GM21390 (cell line): ENCODE measurements at regions not wholly inside any gene's neighbourhood (a gene's known extent, or its start where the extent isn't known, plus 50 kb on each side); places are given as distances from the start of the nearest gene placed in this dataset.
"Not testable (repeated sequence)": the region's sequence is repeated elsewhere in the genome, so short reads cannot be mapped to it uniquely, and the experiment has no call there.

Experiments
- ATAC-seq: cut with Tn5 transposase; IDR thresholded peaks from one replicate; pipeline ENCODE4 v1.9.1; 2021; ENCODE audit not compliant: unreplicated experiment

- no peak for ATAC-seq
Measured at GRCh38 chr4:174183259-174183658, 100.2 kb downstream of the FBXO8 start.

DNA sequence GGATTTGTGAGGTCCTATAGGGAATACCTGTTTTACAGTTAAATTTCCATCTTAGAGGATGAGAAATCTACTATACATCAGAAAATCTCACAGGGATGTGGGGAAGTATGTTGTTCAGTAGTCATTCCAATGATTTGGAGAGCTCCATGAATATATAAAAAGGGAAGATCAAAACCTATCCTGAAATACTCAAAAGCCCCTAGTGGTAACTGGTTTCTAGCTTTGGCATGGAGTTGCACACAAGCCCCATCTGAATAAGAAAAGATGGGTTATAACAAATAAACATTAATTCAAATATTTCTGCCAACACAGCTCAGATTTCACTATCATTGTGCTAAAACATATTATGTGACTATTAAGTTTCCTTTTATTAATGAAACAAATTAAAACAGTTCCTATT, 101.6 kb downstream of the FBXO8 start:
- ATAC-seq = no peak

DNA sequence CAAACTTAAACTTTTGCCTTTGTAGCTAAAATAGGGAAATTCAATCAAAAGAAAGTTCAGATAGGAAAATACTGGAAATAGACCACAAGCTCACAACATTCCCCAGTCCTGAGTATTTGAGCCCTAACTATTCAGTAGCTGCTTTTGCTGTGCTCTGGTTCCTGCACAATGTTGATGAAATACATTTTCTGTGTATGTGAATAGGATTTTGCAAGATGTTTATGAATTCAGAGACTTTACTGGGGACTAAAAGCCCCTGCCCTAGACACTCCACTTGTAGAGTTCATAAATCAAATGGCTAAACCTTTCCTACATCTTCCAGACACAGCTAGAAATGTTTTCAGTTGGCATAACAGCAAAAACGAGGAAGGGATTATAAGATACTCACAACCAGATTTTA, 105.9 kb downstream of the FBXO8 start:
- ATAC-seq = no peak

- not testable (repeated sequence) for ATAC-seq
Measured at GRCh38 chr4:174175836-174176235, 107.6 kb downstream of the FBXO8 start.

DNA sequence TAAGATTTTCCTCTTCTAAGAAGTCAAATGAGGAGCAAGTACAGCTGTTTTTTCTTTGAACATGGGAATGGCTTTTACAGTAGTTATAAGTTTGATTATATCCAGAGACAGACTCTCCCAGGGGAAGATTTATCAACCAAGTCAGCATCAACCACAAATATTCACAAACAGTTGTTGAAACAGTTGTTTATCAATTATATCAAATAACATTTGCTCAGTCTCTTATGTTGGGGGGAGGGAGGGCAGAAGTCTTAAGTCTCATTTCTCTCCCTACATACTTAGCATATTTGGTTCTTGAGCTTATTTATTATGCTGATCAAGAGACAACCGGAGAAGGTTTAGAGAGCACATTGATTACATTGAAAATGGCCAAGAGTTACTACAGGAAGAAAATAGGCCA, 110.1 kb downstream of the FBXO8 start:
- no peak for ATAC-seq

GRCh38 chr4:174172274-174172673, 111.2 kb downstream of the FBXO8 start:
- no peak for ATAC-seq

GRCh38 chr4:174170906-174171305, 112.6 kb downstream of the FBXO8 start:
- no peak for ATAC-seq

- ATAC-seq = no peak
Measured at GRCh38 chr4:174170091-174170490, 113.4 kb downstream of the FBXO8 start.

DNA sequence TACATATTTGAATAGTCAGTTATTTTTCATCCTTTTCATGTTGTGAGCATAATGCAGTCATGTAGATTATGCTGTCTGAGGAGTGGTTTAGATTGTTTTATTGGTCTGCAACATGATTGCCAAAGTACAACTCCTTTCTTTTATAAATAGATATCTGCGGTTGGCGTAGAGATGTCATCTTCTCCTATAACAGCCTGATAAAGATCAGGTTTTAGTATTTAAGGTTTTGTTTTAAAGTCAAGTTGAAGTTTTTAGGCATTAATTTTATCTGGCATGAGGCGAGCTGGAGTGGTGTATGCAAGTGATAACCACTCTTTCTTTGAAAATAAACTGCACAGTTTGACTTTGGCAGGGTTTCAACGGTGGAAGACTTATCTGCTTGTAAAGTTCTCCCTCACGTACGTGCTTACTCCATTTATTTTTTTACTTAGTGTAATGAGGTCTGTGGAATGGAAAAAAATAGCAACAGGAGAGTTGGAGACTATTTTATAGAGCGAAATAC, 126.3 kb downstream of the FBXO8 start:
- no peak for ATAC-seq

- peak; percentile 86 for ATAC-seq
Measured at GRCh38 chr4:174156239-174156826, 127.1 kb downstream of the FBXO8 start.

DNA sequence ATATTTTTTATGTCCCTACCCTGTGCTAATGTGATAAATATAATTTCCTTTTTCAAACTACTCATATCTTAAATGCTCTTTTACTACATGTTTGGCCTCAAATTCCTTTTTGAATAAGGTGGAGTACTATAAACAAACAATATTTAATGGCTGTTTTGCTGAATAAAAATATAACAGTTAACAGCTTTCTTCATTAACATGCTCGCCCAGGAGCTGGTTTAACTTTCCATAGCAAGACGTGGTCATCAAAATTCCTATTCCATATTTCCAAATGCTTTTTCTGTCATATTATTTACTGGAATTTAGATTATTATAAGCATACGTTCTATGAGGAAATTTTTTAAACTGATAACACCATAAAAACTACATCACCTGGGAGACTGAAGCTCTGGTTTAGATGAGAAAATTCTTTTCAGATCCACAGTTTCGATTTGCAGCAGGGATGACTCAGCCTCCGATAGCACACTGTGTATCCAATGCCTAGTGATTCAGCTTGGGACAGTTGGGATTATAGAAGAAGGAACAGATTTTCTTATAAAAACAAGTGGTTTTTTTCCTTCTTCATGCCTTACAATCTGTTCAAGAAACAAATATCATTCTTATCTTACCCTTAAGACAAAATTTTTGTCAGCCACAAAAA, 129.1 kb downstream of the FBXO8 start:
- no peak for ATAC-seq

GRCh38 chr4:174152717-174153466, 130.6 kb downstream of the FBXO8 start:
- ATAC-seq = no peak

DNA sequence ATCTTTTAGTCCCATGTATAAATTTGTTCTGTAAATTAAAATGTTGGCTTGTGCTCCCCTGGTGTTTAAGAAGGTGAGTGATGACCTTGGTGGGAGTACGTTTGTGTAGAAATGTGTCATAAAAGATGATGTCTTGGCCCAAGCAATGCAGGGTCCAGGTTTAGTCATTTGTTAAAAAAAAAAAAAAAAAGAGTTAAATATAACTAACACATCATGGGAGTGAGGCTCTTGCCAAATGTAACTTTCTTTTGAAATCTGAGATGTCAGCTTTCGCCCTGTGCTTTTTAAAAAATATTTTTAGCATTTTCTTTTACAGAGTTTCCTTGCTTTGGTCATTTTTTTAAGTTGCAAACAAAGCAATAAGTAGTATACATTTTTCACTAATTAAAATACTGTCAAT, 135.6 kb downstream of the FBXO8 start:
- no peak for ATAC-seq

- no peak for ATAC-seq
Measured at GRCh38 chr4:174144106-174144505, 139.4 kb downstream of the FBXO8 start.

DNA sequence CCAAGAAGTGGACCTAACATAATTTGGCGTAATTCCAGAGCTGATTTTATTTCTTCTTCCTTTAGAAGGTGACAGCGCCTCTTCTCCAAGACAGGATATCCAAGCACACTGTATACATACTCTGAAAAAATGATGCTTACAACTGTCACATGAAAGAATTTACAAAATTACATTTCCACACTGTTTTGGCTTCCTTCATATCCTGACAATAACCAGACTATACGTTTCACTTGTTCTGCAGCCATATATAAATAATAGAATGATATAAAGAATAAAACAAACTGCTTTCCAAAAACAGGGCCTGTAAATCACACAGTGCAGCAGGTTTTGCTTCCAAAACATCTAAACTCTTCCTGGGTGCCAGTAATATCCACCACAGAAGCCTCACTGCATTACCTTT, 141.6 kb downstream of the FBXO8 start:
- no peak for ATAC-seq

- no peak for ATAC-seq
Measured at GRCh38 chr4:174138616-174139015, 144.9 kb downstream of the FBXO8 start.

DNA sequence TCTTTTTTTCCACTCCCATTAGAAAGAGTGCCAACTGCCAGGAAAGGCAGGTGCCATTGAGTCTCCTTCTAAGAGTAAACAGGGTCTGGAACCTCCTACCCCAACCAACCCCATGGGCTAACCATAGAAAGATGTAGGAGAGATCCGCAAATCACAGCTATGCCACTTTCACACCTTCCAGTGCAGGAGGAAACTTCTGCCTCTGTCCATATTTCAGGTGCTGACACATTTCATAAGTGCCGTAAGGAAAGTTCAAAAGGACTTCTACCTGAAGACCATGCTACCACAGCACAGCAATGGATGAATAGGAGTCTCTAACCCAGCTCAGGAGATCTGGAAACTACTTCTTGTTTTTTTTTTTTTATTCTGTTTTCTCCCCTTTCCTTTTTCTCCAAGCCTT, 145.8 kb downstream of the FBXO8 start:
- no peak for ATAC-seq

DNA sequence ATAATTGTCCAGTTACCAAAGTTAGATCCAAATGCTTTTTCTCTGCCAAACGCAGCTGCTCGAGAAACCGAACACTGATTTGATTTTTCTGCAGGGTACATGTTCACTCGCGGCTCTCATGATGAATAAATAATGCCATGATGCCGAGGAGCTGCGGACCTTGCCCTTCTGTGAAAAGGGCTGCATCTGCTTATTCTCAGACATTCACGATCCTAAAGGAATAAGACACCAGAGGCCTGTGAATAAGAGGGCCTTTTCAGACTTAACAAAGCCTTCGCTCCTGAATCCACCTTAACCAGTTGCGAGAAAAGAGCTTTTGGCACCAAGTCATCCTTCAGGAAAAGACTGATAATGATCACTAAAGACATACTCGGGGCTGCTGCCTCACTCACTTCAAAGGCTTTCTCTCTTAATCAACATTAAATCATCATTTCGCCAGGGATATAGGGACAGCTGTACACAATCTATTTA, 147.5 kb downstream of the FBXO8 start:
- no peak for ATAC-seq

DNA sequence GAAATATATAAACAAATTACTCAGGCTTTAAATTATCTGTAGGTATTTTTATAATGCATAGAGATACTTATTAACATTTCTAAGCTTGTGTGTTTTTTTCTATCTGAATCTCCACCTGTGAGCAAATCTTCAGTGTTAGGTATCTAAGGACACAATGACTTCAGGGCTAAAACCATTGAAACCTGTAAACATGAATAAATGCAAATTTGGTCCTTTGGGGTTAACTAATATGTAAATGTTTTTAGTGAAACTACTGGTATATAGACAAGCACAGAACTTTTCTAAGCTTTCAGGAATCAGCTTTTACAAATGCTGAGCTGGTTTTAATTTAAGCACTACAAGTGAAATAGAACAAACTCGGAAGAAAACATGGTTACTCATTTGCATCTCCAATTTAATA, 147.9 kb downstream of the FBXO8 start:
- ATAC-seq = no peak

DNA sequence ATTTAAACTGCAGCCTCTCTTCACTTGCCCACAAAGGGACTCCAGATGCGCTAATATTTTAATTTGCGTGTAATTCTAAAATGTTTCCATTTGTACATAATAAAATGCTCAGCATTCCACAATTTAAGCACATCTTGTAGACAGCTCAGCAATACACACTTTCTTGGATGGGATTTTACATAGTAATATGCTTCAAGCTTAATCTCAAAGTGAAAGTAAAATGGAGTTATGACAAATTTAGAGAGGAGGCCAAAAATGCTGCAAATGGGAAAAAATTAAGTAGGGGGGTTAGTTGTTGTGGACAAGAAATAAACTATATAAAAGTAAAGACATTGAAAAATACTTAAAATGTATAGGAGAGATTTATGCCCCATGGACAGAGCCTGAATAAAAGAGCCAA, 149.1 kb downstream of the FBXO8 start:
- no peak for ATAC-seq

- ATAC-seq = no peak
Measured at GRCh38 chr4:174133551-174133950, 149.9 kb downstream of the FBXO8 start.

GRCh38 chr4:174131901-174132300, 151.6 kb downstream of the FBXO8 start:
- no peak for ATAC-seq
